ENCODE measurements at regions not wholly inside any gene's neighbourhood (a gene's known extent, or its start where the extent isn't known, plus 50 kb on each side); places are given as distances from the start of the nearest gene placed in this dataset.

- Histone ChIP-seq H3K27ac (no peak overlapping the region), H3K4me1 (no peaks in the 10 kb centered on the region), H3K36me3 (no peaks in the 10 kb centered on the region), H3K9me3 (no peaks in the 10 kb centered on the region), H3K4me3 (no peak overlapping the region), H3K27me3 (ENCODE audit: low read depth) (no peaks in the 10 kb centered on the region)
- ATAC-seq (no peak), DNase-seq (no peak)
- intact Hi-C loops (cut with DNase I), result no loop called here
- no peak for TF ChIP-seq CTCF (IDR thresholded peaks at IDR 0.05)
Observed at GRCh38 chr7:19853261-19853832, 79.9 kb upstream of the TMEM196 start.

- Histone ChIP-seq H3K27ac (no peak overlapping the region), H3K36me3 (no peaks in the 10 kb centered on the region), H3K9me3 (no peaks in the 10 kb centered on the region), H3K27me3 (ENCODE audit: low read depth) (no peaks in the 10 kb centered on the region), H3K4me1 (no peaks in the 10 kb centered on the region), H3K4me3 (no peak overlapping the region)
- TF ChIP-seq CTCF (IDR thresholded peaks at IDR 0.05), result no peak
- intact Hi-C loops (cut with DNase I), result no loop called here
- no peak for DNase-seq
- ATAC-seq, result no peak
Observed at GRCh38 chr7:19852192-19852591, 78.8 kb upstream of the TMEM196 start.

- intact Hi-C loops (cut with DNase I), result no loop called here
- DNase-seq, result no peak
Observed at GRCh38 chr7:19851504-19851903, 78.1 kb upstream of the TMEM196 start.

GRCh38 chr7:19834566-19834965 lies 61.1 kb upstream of the TMEM196 start:
- no peak for TF ChIP-seq CTCF (IDR thresholded peaks at IDR 0.05)
- no peak overlapping the region for H3K4me3 ChIP-seq
- no peaks in the 10 kb centered on the region for H3K9me3 ChIP-seq
- no peaks in the 10 kb centered on the region for H3K4me1 ChIP-seq
- ATAC-seq (no peak), DNase-seq (no peak)
- intact Hi-C loops (cut with DNase I), result no loop called here
- H3K27me3 ChIP-seq (ENCODE audit: low read depth), result no peaks in the 10 kb centered on the region
- no peaks in the 10 kb centered on the region for H3K36me3 ChIP-seq
- no peak overlapping the region for H3K27ac ChIP-seq

More at GRCh38 chr7:19851504-19851903, 78.1 kb upstream of the TMEM196 start:
- no peak overlapping the region for H3K4me3 ChIP-seq
- ATAC-seq, result no peak
- no peaks in the 10 kb centered on the region for H3K9me3 ChIP-seq
- H3K36me3 ChIP-seq, result no peaks in the 10 kb centered on the region
- no peak for TF ChIP-seq CTCF (IDR thresholded peaks at IDR 0.05)
- no peaks in the 10 kb centered on the region for H3K27me3 ChIP-seq (ENCODE audit: low read depth)
- no peak overlapping the region for H3K27ac ChIP-seq
- H3K4me1 ChIP-seq, result no peaks in the 10 kb centered on the region

- no peaks in the 10 kb centered on the region for H3K27me3 ChIP-seq (ENCODE audit: low read depth)
- no peaks in the 10 kb centered on the region for H3K4me1 ChIP-seq
- intact Hi-C loops (cut with DNase I), result no loop called here
- no peaks in the 10 kb centered on the region for H3K36me3 ChIP-seq
- no peak for TF ChIP-seq CTCF (IDR thresholded peaks at IDR 0.05)
- DNase-seq (no peak), ATAC-seq (no peak)
- no peak overlapping the region for H3K27ac ChIP-seq
- no peaks in the 10 kb centered on the region for H3K9me3 ChIP-seq
- H3K4me3 ChIP-seq, result no peak overlapping the region
Observed at GRCh38 chr7:19830604-19831003, 57.2 kb upstream of the TMEM196 start.
